GM23338 (cell line): ENCODE measurements at regions not wholly inside any gene's neighbourhood (a gene's known extent, or its start where the extent isn't known, plus 50 kb on each side); places are given as distances from the start of the nearest gene placed in this dataset.

Source experiments
- ATAC-seq: fragments of 200-7000 bp; cut with Tn5 transposase; 3 replicates; pipeline ENCODE4 v1.9.1; 2020
- DNase-seq: peaks from one replicate; pipeline ENCODE4 v3.0.0-alpha.2; 2015; ENCODE audit warnings: low spot score
- H2AFZ ChIP-seq: fragments of 200-600 bp; sonication (generic); 2 replicates; pipeline ENCODE4 v1.8.0; 2016; ENCODE audit warnings: antibody characterized with exemption, mild to moderate bottlenecking, moderate library complexity
- H3F3A ChIP-seq: fragments of 200-600 bp; sonication (generic); replicated peaks from 2 replicates; pipeline ENCODE4 v1.8.0; 2017; ENCODE audit warnings: antibody characterized with exemption, mixed run types, low read depth
- H3K27ac ChIP-seq: fragments of 200-600 bp; sonication (generic); 2 replicates; pipeline ENCODE4 v1.6.1; 2016; ENCODE audit warnings: low read depth
- H3K27me3 ChIP-seq: fragments of 200-600 bp; sonication (generic); 2 replicates; pipeline ENCODE4 v1.8.0; 2016; ENCODE audit warnings: mild to moderate bottlenecking, mixed run types, moderate library complexity; ENCODE audit not compliant: insufficient read depth
- H3K36me3 ChIP-seq: fragments of 200-600 bp; sonication (generic); 2 replicates; pipeline ENCODE4 v1.8.0; 2016; ENCODE audit warnings: mild to moderate bottlenecking; ENCODE audit not compliant: insufficient read depth
- H3K4me1 ChIP-seq: fragments of 200-600 bp; sonication (generic); 2 replicates; pipeline ENCODE4 v1.8.0; 2016; ENCODE audit warnings: mild to moderate bottlenecking, moderate library complexity; ENCODE audit not compliant: insufficient read depth
- H3K4me2 ChIP-seq: fragments of 200-600 bp; sonication (generic); 2 replicates; pipeline ENCODE4 v1.7.1; 2017; ENCODE audit warnings: mixed run types
- H3K4me3 ChIP-seq: fragments of 200-600 bp; sonication (generic); 2 replicates; pipeline ENCODE4 v1.6.1; 2016; ENCODE audit warnings: mixed run types
- H3K79me2 ChIP-seq: fragments of 200-600 bp; sonication (generic); replicated peaks from 2 replicates; pipeline ENCODE4 v1.8.0; 2017; ENCODE audit warnings: mild to moderate bottlenecking; ENCODE audit not compliant: insufficient read depth
- H3K9me2 ChIP-seq: fragments of 200-600 bp; sonication (generic); 2 replicates; pipeline ENCODE4 v1.8.0; 2017; ENCODE audit not compliant: insufficient read depth
- H4K20me1 ChIP-seq: fragments of 200-600 bp; sonication (generic); replicated peaks from 2 replicates; pipeline ENCODE4 v1.8.0; 2017; ENCODE audit warnings: mild to moderate bottlenecking; ENCODE audit not compliant: insufficient read depth
- H3K27ac Mint-ChIP-seq: 2 replicates; pipeline ENCODE4 v1.8.0; 2020; ENCODE audit warnings: inconsistent platforms, mild to moderate bottlenecking, moderate library complexity, mixed read lengths
- H3K27me3 Mint-ChIP-seq: 3 replicates; pipeline ENCODE4 v1.8.0; 2022; ENCODE audit warnings: low read depth, mild to moderate bottlenecking, moderate library complexity, mixed read lengths, inconsistent platforms; ENCODE audit not compliant: insufficient read depth, poor library complexity
- H3K36me3 Mint-ChIP-seq: 3 replicates; pipeline ENCODE4 v1.8.0; 2021; ENCODE audit warnings: low read depth, mild to moderate bottlenecking, inconsistent platforms, moderate library complexity, mixed read lengths
- H3K4me1 Mint-ChIP-seq: 3 replicates; pipeline ENCODE4 v1.8.0; 2020; ENCODE audit warnings: mild to moderate bottlenecking, inconsistent platforms, mixed read lengths
- H3K4me3 Mint-ChIP-seq: 3 replicates; pipeline ENCODE4 v1.8.0; 2021; ENCODE audit warnings: moderate library complexity, mild to moderate bottlenecking, inconsistent platforms, mixed read lengths
- H3K9me3 Mint-ChIP-seq: 3 replicates; pipeline ENCODE4 v1.8.0; 2020; ENCODE audit warnings: moderate library complexity, mild to moderate bottlenecking, inconsistent platforms, mixed read lengths
- CREB1 ChIP-seq: fragments of 250-450 bp; sonication (Bioruptor Pico); IDR thresholded peaks from 2 replicates; pipeline ENCODE4 v1.5.0; 2020; ENCODE audit warnings: low read depth, mild to moderate bottlenecking, moderate library complexity
- CTCF ChIP-seq, 2 experiments: fragments of 200-600 bp in 1 of 2; sonication (generic) in 1 of 2; conservative IDR thresholded peaks; 2 replicates each; pipeline versions ENCODE4 v1.5.1 to v1.6.1; 2016 to 2017; ENCODE audit warnings: antibody characterized with exemption in 2 of 2, low read depth in 2 of 2, mild to moderate bottlenecking in 2 of 2, moderate library complexity in 1 of 2
- ETS1 ChIP-seq: IDR thresholded peaks from 2 replicates; pipeline ENCODE4 v1.6.1; 2016; ENCODE audit warnings: antibody characterized with exemption
- EZH2 ChIP-seq: fragments of 200-600 bp; sonication (generic); IDR thresholded peaks from one replicate; pipeline ENCODE4 v1.8.0; 2017; ENCODE audit warnings: antibody characterized with exemption, mild to moderate bottlenecking, low read depth; ENCODE audit not compliant: unreplicated experiment
- EZH2phosphoT487 ChIP-seq: fragments of 200-600 bp; sonication (generic); IDR thresholded peaks from one replicate; pipeline ENCODE4 v1.8.1; 2018; ENCODE audit warnings: antibody characterized with exemption; ENCODE audit not compliant: unreplicated experiment
- JUNB ChIP-seq: IDR thresholded peaks from one replicate; pipeline ENCODE4 v1.6.1; 2016; ENCODE audit warnings: antibody characterized with exemption; ENCODE audit not compliant: unreplicated experiment
- NANOG ChIP-seq: IDR thresholded peaks from 2 replicates; pipeline ENCODE4 v1.6.1; 2016; ENCODE audit warnings: antibody characterized with exemption, borderline replicate concordance
- POLR2AphosphoS5 ChIP-seq: IDR thresholded peaks from 2 replicates; pipeline ENCODE4 v1.6.1; 2016; ENCODE audit warnings: antibody characterized with exemption, low read depth
- REST ChIP-seq: IDR thresholded peaks from one replicate; pipeline ENCODE4 v1.6.1; 2018; ENCODE audit warnings: antibody characterized with exemption; ENCODE audit not compliant: unreplicated experiment
- STAT1 ChIP-seq: IDR thresholded peaks from one replicate; pipeline ENCODE4 v1.6.1; 2016; ENCODE audit warnings: antibody characterized with exemption; ENCODE audit not compliant: unreplicated experiment
- ZNF114 ChIP-seq: fragments of 250-450 bp; sonication (Bioruptor Pico); IDR thresholded peaks from 2 replicates; pipeline ENCODE4 v1.5.0; 2020; ENCODE audit warnings: mild to moderate bottlenecking, moderate library complexity
- ZNF331 ChIP-seq: fragments of 250-450 bp; sonication (Bioruptor Pico); IDR thresholded peaks from 2 replicates; pipeline ENCODE4 v1.5.0; 2020; ENCODE audit warnings: low read depth, mild to moderate bottlenecking, moderate library complexity
- ZNF462 ChIP-seq: fragments of 250-450 bp; sonication (Bioruptor Pico); IDR thresholded peaks from 2 replicates; pipeline ENCODE4 v1.5.0; 2020; ENCODE audit warnings: mild to moderate bottlenecking, moderate library complexity

GRCh38 chr3:74173090-74173489 is 441.4 kb downstream of the CNTN3 start:
- no peaks in the 10 kb centered on the region for H3K4me1 ChIP-seq
- no peaks in the 10 kb centered on the region for H3K27me3 ChIP-seq
- no peak overlapping the region for H3K4me3 Mint-ChIP-seq
- no peaks in the 10 kb centered on the region; the same call in 1 of the 2 replicates for H3K9me2 ChIP-seq
- no peak overlapping the region for H3K4me3 ChIP-seq
- no peaks in the 10 kb centered on the region for H3K4me1 Mint-ChIP-seq
- DNase-seq, result no peak
- no peak overlapping the region for H2AFZ ChIP-seq
- ATAC-seq, result no peak
- no peaks in the 10 kb centered on the region for H4K20me1 ChIP-seq
- H3K36me3 Mint-ChIP-seq, result no peaks in the 10 kb centered on the region
- H3K27me3 Mint-ChIP-seq, result no peaks in the 10 kb centered on the region
- no peak overlapping the region for H3K27ac Mint-ChIP-seq
- TF ChIP-seq REST, result no peak
- TF ChIP-seq CTCF (conservative IDR thresholded peaks at IDR 0.05; ENCODE audit: low read depth in 2 of 2), result no peak
- TF ChIP-seq ZNF331 (CRISPR knock-in tag), result no peak
- TF ChIP-seq ETS1, result no peak
- no peak for TF ChIP-seq EZH2phosphoT487
- TF ChIP-seq ZNF462 (CRISPR knock-in tag), result no peak
- TF ChIP-seq POLR2AphosphoS5, result no peak
- no peak for TF ChIP-seq EZH2
- TF ChIP-seq JUNB, result no peak
- no peak for TF ChIP-seq NANOG
- TF ChIP-seq ZNF114 (CRISPR knock-in tag), result no peak
- no peak for TF ChIP-seq STAT1
- TF ChIP-seq CREB1, result no peak
- H3F3A ChIP-seq, result no peaks in the 10 kb centered on the region
- no peaks in the 10 kb centered on the region for H3K79me2 ChIP-seq
- H3K27ac ChIP-seq, result no peak overlapping the region
- no peaks in the 10 kb centered on the region for H3K36me3 ChIP-seq
- no peak overlapping the region for H3K4me2 ChIP-seq
- no peaks in the 10 kb centered on the region for H3K9me3 Mint-ChIP-seq
